CD4-positive, alpha-beta memory T cell (primary cell): ENCODE measurements at regions not wholly inside any gene's neighbourhood (a gene's known extent, or its start where the extent isn't known, plus 50 kb on each side); places are given as distances from the start of the nearest gene placed in this dataset.
"Not testable (repeated sequence)": the region's sequence is repeated elsewhere in the genome, so short reads cannot be mapped to it uniquely, and the experiment has no call there.

Experiments used
- CTCF ChIA-PET: fragments of 350-600 bp; sonication (Branson Sonifier 250); formaldehyde crosslinking; loops from one replicate; lab custom pipeline; 2021; ENCODE audit warnings: inconsistent platforms; ENCODE audit not compliant: partially characterized antibody; lab: Charles Lee
- POLR2A ChIA-PET: fragments of 350-600 bp; sonication (Branson Sonifier 250); formaldehyde crosslinking; loops from one replicate; lab custom pipeline; 2021; ENCODE audit not compliant: partially characterized antibody; lab: Charles Lee
- DNase-seq, 5 donors: peaks; one replicate each; pipeline versions ENCODE4 v3.0.0 to v3.0.0-alpha.2; 2020 to 2022; ENCODE audit warnings: mixed read lengths in 1 of 5
- H3K27ac ChIP-seq: one replicate; pipeline ENCODE4 v1.7.0; 2013; ENCODE audit warnings: low read depth, low read length
- H3K27me3 ChIP-seq: 2 replicates; pipeline ENCODE4 v1.7.0; 2013; ENCODE audit warnings: mild to moderate bottlenecking, low read length, moderate library complexity; ENCODE audit not compliant: insufficient read depth
- H3K36me3 ChIP-seq: 2 replicates; pipeline ENCODE4 v1.7.0; 2013; ENCODE audit warnings: mild to moderate bottlenecking, low read length, moderate library complexity; ENCODE audit not compliant: insufficient read depth
- H3K4me1 ChIP-seq: 2 replicates; pipeline ENCODE4 v1.7.0; 2013; ENCODE audit warnings: mild to moderate bottlenecking, low read length, moderate library complexity; ENCODE audit not compliant: insufficient read depth
- H3K4me3 ChIP-seq, 2 donors: one replicate each; pipeline ENCODE4 v1.7.0; 2013; ENCODE audit warnings: low read length in 2 of 2, mild to moderate bottlenecking in 1 of 2
- H3K9me3 ChIP-seq, 2 donors: one replicate each; pipeline ENCODE4 v1.7.0; 2013; ENCODE audit warnings: low read length in 2 of 2, control low read depth in 1 of 2; ENCODE audit not compliant: control insufficient read depth in 1 of 2
- H3K27ac Mint-ChIP-seq, 7 donors: one replicate each; pipeline ENCODE4 v1.8.0; 2020 to 2021; ENCODE audit warnings: mixed read lengths in 7 of 7, mild to moderate bottlenecking in 6 of 7, inconsistent platforms in 3 of 7, moderate library complexity in 3 of 7
- H3K27me3 Mint-ChIP-seq, 2 donors: one replicate each; pipeline ENCODE4 v1.8.0; 2020 to 2021; ENCODE audit warnings: mixed read lengths in 2 of 2
- H3K36me3 Mint-ChIP-seq, 2 donors: one replicate each; pipeline ENCODE4 v1.8.0; 2020 to 2021; ENCODE audit warnings: mixed read lengths in 2 of 2, inconsistent platforms in 1 of 2, mild to moderate bottlenecking in 1 of 2
- H3K4me1 Mint-ChIP-seq, 4 donors: one replicate each; pipeline ENCODE4 v1.8.0; 2020 to 2021; ENCODE audit warnings: mixed read lengths in 4 of 4, mild to moderate bottlenecking in 1 of 4
- H3K4me3 Mint-ChIP-seq, 8 donors: one replicate each; pipeline ENCODE4 v1.8.0; 2020 to 2021; ENCODE audit warnings: mixed read lengths in 8 of 8, mild to moderate bottlenecking in 7 of 8, moderate library complexity in 6 of 8, inconsistent platforms in 3 of 8
- H3K9me3 Mint-ChIP-seq, 8 donors: one replicate each; pipeline ENCODE4 v1.8.0; 2020 to 2021; ENCODE audit warnings: mixed read lengths in 8 of 8, mild to moderate bottlenecking in 5 of 8, inconsistent platforms in 3 of 8, moderate library complexity in 1 of 8
- intact Hi-C: fragments of 100-400 bp; cut with micrococcal nuclease; formaldehyde crosslinking; loops from one replicate; pipeline ENCODE4 v1.15.1; 2023

DNA sequence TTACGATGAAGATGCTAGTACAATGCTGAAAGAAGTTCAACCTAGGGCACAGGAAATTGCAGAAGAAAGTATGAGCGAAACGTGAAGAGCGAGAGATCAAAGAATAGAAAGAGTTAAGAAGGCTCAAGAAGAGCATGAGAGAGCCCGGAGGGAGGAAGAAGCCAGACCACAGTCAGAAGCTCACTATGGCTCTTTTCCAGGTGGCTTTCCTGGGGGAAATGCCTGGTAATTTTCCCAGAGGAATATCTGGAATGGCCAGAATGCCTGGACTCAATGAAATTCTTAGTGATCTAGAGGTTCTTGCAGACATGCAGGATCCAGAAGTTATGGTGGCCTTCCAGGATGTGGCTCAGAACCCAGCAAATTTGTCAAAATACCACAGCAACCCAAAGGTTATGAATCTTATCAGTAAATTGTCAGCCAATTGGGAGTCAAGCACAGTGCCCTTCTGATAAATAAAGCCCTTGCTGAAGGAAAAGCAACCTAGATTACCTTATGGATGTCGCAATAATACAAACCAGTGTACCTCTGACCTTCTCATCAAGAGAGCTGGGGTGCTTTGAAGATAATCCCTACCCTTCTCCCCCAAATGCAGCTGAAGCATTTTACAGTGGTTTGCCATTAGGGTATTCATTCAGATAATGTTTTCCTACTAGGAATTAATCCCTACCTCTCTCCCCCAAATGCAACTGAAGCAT, 78.0 kb upstream of the ADGRL2 start:
- H3K27ac Mint-ChIP-seq, H3K27me3 Mint-ChIP-seq, POLR2A ChIA-PET, H3K4me3 Mint-ChIP-seq, H3K4me1 Mint-ChIP-seq, H3K36me3 Mint-ChIP-seq, H3K9me3 ChIP-seq, DNase-seq, H3K36me3 ChIP-seq, H3K4me3 ChIP-seq, intact Hi-C loops, H3K27me3 ChIP-seq, H3K27ac ChIP-seq, H3K9me3 Mint-ChIP-seq, CTCF ChIA-PET, H3K4me1 ChIP-seq: not testable (repeated sequence)

DNA sequence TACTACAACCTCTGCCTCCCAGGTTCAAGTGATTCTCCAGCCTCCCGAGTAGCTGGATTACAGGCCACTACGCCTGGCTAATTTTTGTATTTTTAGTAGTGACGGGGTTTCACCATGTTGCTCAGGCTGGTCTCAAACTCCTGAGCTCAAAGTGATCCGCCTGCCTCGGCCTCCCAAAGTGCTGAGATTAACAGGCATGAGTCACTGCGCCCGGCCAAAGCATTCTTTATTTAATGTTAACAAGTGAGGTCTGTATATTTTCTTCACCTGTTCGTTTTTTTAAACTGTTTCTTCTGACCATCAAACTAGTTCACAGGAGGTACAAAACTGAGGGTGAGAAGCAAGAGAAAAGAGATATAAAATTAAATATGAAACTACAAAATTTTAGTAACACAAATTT, 80.5 kb upstream of the ADGRL2 start:
- H3K27ac ChIP-seq, H3K9me3 Mint-ChIP-seq, H3K36me3 Mint-ChIP-seq, H3K4me1 Mint-ChIP-seq, CTCF ChIA-PET, H3K27me3 Mint-ChIP-seq, H3K27me3 ChIP-seq, H3K9me3 ChIP-seq, intact Hi-C loops, DNase-seq, H3K4me3 ChIP-seq, H3K36me3 ChIP-seq, H3K4me1 ChIP-seq, H3K4me3 Mint-ChIP-seq, POLR2A ChIA-PET, H3K27ac Mint-ChIP-seq: not testable (repeated sequence)

DNA sequence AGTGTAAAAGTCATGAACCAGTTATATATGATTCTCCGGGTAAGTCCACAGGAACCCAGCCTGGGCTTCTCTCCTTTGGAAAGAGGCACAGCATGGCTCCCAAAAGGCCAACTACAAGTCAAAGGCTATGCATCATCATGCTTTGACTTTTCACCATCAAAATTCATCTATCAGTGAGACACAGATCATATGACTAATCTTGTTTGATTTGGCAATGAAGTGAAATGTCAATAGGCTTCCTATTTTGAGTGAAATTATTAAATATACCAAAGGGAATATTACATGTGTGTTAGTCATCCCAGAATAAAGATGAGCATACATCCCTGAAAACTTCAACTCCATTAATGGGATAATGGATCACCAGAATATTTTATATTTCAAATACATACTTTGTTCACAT, 83.5 kb upstream of the ADGRL2 start:
- Histone ChIP-seq H3K4me1 (no peaks in the 10 kb centered on the region), H3K27ac (no peak overlapping the region), H3K4me3 (no peak overlapping the region), H3K36me3 (no peaks in the 10 kb centered on the region), H3K27me3 (no peaks in the 10 kb centered on the region), H3K9me3 (no peaks in the 10 kb centered on the region)
- intact Hi-C loops, result no loop called here
- no peak for DNase-seq
- CTCF ChIA-PET, result no interaction called here
- H3K9me3 Mint-ChIP-seq, result peaks cover 0 to 5% (median under 1%) of the 10 kb centered on the region in 8 donors
- H3K4me1 Mint-ChIP-seq, result no peaks in the 10 kb centered on the region
- POLR2A ChIA-PET, result no interaction called here
- no peaks in the 10 kb centered on the region for H3K36me3 Mint-ChIP-seq
- H3K27ac Mint-ChIP-seq, result no peak overlapping the region
- H3K4me3 Mint-ChIP-seq, result no peak overlapping the region
- H3K27me3 Mint-ChIP-seq, result no peaks in the 10 kb centered on the region

DNA sequence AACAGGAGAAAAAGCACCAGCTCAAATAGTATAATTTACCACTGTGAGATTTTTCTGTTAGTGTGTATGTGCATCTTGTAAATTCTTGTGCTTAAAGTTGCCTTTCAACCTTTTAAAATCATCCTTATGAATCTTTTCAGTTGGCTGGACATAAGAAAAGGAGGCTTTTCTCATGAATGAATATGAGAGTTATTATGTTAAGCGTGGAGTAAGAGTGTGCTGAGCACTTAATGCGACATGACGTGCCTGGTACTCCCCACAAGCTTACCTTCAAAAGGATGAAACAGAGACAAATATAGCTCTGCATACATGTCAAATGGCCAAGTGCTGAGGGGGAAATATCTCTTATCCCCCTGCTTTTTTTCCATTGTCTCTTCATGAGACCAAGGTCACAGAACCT, 85.3 kb upstream of the ADGRL2 start:
- Histone ChIP-seq H3K27me3 (no peaks in the 10 kb centered on the region), H3K36me3 (no peaks in the 10 kb centered on the region)

DNA sequence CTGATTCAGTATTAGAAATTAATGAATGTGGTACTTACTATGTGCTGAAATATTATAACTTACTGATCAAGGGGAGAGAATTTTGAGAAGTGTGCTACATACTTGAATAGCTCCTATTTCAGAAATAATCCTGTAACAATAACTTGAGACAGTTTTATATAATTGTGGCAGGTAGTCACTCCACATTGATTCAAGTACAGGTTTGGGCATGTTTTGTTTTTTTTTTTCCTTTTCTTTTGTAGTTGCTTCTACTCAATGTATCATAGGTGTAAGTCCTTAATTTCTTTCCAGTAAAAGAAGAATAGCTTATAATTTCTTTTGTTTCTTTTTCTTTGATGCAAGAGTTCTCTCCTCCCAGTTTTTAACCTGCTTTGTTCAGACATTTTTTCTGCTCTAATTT, 86.1 kb upstream of the ADGRL2 start:
- H3K4me3 Mint-ChIP-seq, result no peak overlapping the region
- H3K27ac ChIP-seq, result no peak overlapping the region
- POLR2A ChIA-PET, result no interaction called here

More for the DNA sequence above, 85.3 kb upstream of the ADGRL2 start:
- ChIA-PET CTCF (no interaction called here), POLR2A (no interaction called here)
- no peaks in the 10 kb centered on the region for H3K36me3 Mint-ChIP-seq
- DNase-seq, result no peak
- intact Hi-C loops, result no loop called here
- no peaks in the 10 kb centered on the region for H3K4me1 ChIP-seq
- no peak overlapping the region for H3K27ac ChIP-seq
- H3K9me3 ChIP-seq, result no peaks in the 10 kb centered on the region
- no peaks in the 10 kb centered on the region for H3K4me1 Mint-ChIP-seq
- H3K4me3 Mint-ChIP-seq, result no peak overlapping the region
- H3K9me3 Mint-ChIP-seq, result peaks cover 0 to 5% (median 0%) of the 10 kb centered on the region in 8 donors
- no peaks in the 10 kb centered on the region for H3K27me3 Mint-ChIP-seq
- H3K4me3 ChIP-seq, result no peak overlapping the region
- no peak overlapping the region for H3K27ac Mint-ChIP-seq

DNA sequence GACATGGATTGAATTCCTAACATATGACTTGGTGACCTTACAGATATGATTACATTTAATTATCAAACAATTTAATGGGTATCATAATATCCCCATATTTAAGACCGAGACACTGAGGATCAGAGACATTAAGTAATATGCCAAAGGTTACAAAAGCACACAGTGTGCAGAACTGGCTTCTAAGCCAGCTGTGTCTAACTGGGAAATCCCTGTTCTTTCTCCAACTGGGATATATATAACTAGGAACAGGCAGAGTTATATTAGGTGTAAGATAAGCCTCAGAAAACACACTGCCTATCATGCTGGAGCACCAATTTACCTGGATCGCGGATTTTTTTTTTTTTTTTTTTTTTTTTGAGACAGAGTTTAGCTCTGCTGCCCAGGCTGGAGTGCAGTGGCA, 88.3 kb upstream of the ADGRL2 start:
- Mint-ChIP-seq H3K9me3 (peaks cover 0 to 8% (median 0%) of the 10 kb centered on the region in 8 donors), H3K27me3 (no peaks in the 10 kb centered on the region), H3K4me3 (no peak overlapping the region), H3K4me1 (no peaks in the 10 kb centered on the region), H3K27ac (no peak overlapping the region), H3K36me3 (no peaks in the 10 kb centered on the region)
- ChIA-PET POLR2A (no interaction called here), CTCF (no interaction called here)
- no peak overlapping the region for H3K27ac ChIP-seq
- no peak overlapping the region for H3K4me3 ChIP-seq
- intact Hi-C loops, result no loop called here
- no peaks in the 10 kb centered on the region for H3K4me1 ChIP-seq
- H3K36me3 ChIP-seq, result no peaks in the 10 kb centered on the region
- H3K9me3 ChIP-seq, result no peaks in the 10 kb centered on the region
- no peaks in the 10 kb centered on the region for H3K27me3 ChIP-seq
- DNase-seq, result no peak

More for the DNA sequence above, 86.1 kb upstream of the ADGRL2 start:
- Histone ChIP-seq H3K4me1 (no peaks in the 10 kb centered on the region), H3K4me3 (no peak overlapping the region), H3K27me3 (no peaks in the 10 kb centered on the region), H3K9me3 (no peaks in the 10 kb centered on the region), H3K36me3 (no peaks in the 10 kb centered on the region)
- Mint-ChIP-seq H3K4me1 (no peaks in the 10 kb centered on the region), H3K9me3 (peaks cover 0 to 5% (median 0%) of the 10 kb centered on the region in 8 donors), H3K27ac (no peak overlapping the region), H3K27me3 (no peaks in the 10 kb centered on the region), H3K36me3 (no peaks in the 10 kb centered on the region)
- DNase-seq, result no peak
- intact Hi-C loops, result no loop called here
- CTCF ChIA-PET, result no interaction called here

DNA sequence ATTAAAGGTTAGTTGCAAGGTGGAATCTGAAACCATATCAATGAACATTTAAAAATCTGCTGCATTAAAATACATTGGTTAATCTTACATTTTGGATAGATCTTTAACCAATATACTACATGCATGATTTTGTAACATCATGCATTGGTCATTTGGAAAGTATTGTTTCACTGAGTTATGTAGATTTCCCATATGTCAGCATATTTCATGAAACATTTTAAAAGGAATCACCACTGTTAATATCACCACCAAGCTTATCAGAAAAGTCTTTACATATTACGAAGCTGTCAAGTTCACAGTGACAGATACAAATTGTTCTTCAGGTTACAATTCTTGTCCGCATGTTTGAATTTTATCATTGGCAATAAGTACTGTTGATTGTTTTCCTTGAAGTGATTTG, 89.9 kb upstream of the ADGRL2 start:
- ChIA-PET POLR2A (no interaction called here), CTCF (no interaction called here)
- H3K4me3 Mint-ChIP-seq, result no peak overlapping the region
- Histone ChIP-seq H3K27me3 (no peaks in the 10 kb centered on the region), H3K4me3 (no peak overlapping the region), H3K9me3 (no peaks in the 10 kb centered on the region), H3K27ac (no peak overlapping the region), H3K36me3 (no peaks in the 10 kb centered on the region), H3K4me1 (no peaks in the 10 kb centered on the region)
- no peak for DNase-seq
- intact Hi-C loops, result no loop called here
- no peak overlapping the region for H3K27ac Mint-ChIP-seq
- no peaks in the 10 kb centered on the region for H3K36me3 Mint-ChIP-seq
- no peaks in the 10 kb centered on the region for H3K27me3 Mint-ChIP-seq
- H3K9me3 Mint-ChIP-seq, result peaks cover 0 to 4% (median 0%) of the 10 kb centered on the region in 8 donors
- no peaks in the 10 kb centered on the region for H3K4me1 Mint-ChIP-seq

DNA sequence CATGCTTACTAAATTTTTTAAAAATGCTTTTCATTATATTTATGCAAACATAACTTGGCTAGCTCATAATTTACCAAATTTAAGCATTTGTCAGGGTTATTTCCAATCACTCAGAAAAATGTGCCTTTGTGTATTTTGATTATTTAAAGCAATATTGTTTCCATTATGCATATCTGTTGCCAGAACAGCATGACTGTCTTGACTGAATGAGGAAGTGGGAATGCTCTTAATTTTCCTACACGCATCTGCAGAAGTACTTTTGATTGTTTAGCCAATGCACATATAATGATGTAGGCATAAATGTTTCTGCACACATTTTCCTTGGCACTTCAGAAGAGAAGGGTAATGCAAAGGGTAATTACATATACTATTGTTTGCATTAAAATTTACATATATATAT, 92.5 kb upstream of the ADGRL2 start:
- H3K9me3 ChIP-seq, result no peaks in the 10 kb centered on the region
- H3K36me3 Mint-ChIP-seq, result no peaks in the 10 kb centered on the region
- peaks cover 0 to 6% (median under 1%) of the 10 kb centered on the region in 8 donors for H3K9me3 Mint-ChIP-seq
- no peak overlapping the region for H3K27ac ChIP-seq
- H3K27me3 Mint-ChIP-seq, result no peaks in the 10 kb centered on the region
- H3K36me3 ChIP-seq, result no peaks in the 10 kb centered on the region
- intact Hi-C loops, result no loop called here
- H3K4me1 Mint-ChIP-seq, result no peaks in the 10 kb centered on the region
- no peaks in the 10 kb centered on the region for H3K27me3 ChIP-seq
- no peak overlapping the region for H3K27ac Mint-ChIP-seq
- ChIA-PET POLR2A (no interaction called here), CTCF (no interaction called here)
- H3K4me3 Mint-ChIP-seq, result no peak overlapping the region
- no peak overlapping the region for H3K4me3 ChIP-seq
- no peaks in the 10 kb centered on the region for H3K4me1 ChIP-seq
- no peak for DNase-seq
